ENCODE measurements at regions not wholly inside any gene's neighbourhood (a gene's known extent, or its start where the extent isn't known, plus 50 kb on each side); places are given as distances from the start of the nearest gene placed in this dataset.

DNA sequence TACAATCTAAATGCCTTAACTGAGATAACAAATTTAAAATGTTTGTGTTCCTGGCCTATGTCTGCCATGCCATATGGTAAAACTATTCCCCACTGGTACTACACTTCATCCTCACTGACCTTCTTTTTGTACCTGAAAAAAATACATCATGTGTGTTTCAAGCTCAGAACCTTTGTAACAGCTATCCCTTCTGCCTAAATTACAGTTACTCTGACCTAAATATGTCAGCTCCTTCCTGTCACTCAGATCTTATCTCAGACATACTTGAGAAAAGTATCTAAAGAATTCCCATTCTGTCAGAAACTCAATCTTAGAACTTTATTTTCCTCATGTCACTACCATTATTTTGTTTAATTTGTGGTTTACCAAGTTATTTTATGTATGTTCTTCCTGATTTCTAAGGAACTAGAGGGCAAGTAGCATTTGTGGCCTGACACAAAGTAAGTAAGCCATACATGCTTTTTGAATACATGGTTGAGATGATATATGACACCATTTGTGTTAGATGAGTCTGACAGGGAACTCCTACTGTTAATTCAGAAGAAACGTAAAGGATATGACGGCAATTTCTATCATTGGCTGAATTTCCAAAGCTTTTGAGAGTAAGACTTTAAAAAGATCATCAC, 456.5 kb upstream of the NDST3 start:
- no peak for TF ChIP-seq GATA3 (IDR thresholded peaks at IDR 0.05; ENCODE audit: low read depth, low read length)
- TF ChIP-seq GATA2 (IDR thresholded peaks at IDR 0.05; ENCODE audit: low read depth, low read length): no peak
